ENCODE measurements at regions not wholly inside any gene's neighbourhood (a gene's known extent, or its start where the extent isn't known, plus 50 kb on each side); places are given as distances from the start of the nearest gene placed in this dataset.

DNA sequence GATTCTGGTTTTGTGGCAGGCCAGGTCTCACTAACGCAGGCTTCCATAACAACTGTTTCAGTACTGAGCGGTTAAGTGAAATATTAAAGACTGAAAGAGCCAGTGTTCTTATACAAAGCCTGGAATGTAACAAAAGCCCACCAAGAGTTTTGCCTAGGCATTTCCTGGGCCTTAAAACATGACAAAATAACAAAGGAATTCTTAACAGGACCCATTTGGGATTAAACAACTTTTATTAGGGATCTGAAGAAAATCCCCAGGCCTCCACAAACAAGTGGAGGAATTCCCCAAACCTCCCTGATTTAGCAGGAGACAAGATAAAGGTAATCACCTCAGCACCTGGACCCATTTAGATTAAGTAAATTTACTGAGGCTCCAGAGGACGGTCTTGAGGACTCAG lies 799.7 kb upstream of the SPRY2 start:
- TF ChIP-seq, protein P1, sequence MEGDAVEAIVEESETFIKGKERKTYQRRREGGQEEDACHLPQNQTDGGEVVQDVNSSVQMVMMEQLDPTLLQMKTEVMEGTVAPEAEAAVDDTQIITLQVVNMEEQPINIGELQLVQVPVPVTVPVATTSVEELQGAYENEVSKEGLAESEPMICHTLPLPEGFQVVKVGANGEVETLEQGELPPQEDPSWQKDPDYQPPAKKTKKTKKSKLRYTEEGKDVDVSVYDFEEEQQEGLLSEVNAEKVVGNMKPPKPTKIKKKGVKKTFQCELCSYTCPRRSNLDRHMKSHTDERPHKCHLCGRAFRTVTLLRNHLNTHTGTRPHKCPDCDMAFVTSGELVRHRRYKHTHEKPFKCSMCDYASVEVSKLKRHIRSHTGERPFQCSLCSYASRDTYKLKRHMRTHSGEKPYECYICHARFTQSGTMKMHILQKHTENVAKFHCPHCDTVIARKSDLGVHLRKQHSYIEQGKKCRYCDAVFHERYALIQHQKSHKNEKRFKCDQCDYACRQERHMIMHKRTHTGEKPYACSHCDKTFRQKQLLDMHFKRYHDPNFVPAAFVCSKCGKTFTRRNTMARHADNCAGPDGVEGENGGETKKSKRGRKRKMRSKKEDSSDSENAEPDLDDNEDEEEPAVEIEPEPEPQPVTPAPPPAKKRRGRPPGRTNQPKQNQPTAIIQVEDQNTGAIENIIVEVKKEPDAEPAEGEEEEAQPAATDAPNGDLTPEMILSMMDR (IDR thresholded peaks at IDR 0.05): no peak
- TF ChIP-seq POLR2A (IDR thresholded peaks at IDR 0.05): no peak
